ENCODE measurements at regions not wholly inside any gene's neighbourhood (a gene's known extent, or its start where the extent isn't known, plus 50 kb on each side); places are given as distances from the start of the nearest gene placed in this dataset.

DNA sequence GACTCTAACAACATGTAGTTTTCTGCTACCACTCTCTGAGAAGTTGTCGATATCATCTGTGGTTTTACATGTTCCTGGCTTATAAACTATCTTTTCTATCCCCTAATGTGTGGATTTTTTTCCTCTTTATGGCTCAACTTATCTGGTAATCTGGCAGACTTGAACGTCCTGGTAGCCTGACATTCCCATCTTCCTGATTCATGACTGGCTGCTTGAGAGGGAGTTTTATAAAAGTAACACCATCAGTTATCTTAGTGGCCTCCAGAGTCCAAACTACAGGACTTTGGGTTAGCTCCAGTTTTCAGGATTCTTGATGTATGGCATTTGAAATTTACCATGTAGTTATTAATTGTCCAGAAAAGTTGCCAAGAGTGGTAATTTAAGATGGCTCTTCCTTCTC, 174.0 kb upstream of the GULP1 start:
- DNase-seq (ENCODE audit: extremely low spot score, unreplicated experiment): no peak
- Mint-ChIP-seq H3K27ac (ENCODE audit: unreplicated experiment) (no peak overlapping the region), H3K4me3 (ENCODE audit: unreplicated experiment) (no peak overlapping the region), H3K36me3 (ENCODE audit: unreplicated experiment) (no peaks in the 10 kb centered on the region), H3K9me3 (ENCODE audit: unreplicated experiment) (no peaks in the 10 kb centered on the region), H3K4me1 (ENCODE audit: unreplicated experiment) (peaks cover 5% of the 10 kb centered on the region), H3K27me3 (ENCODE audit: unreplicated experiment) (no peaks in the 10 kb centered on the region)
- no peak for TF ChIP-seq CTCF (IDR thresholded peaks at IDR 0.05)

DNA sequence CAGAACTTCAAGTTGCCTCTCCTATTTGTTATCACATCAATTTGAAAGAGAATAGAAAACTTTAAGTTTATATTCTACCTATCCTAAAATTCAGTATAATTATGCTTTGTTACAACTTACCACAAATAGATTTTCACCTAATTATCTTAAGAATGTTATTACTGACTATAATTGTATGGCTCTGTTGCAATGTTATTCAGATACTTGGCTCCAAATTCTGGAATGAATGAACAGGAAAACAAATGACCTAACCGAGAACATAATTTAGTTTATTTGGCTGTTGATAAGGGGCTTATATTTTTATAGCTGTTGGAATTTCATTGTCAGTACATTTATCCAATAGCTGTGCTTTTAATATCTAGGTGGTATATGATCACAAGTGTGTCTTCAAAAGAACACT, 173.2 kb upstream of the GULP1 start:
- H3K27me3 Mint-ChIP-seq (ENCODE audit: unreplicated experiment): no peaks in the 10 kb centered on the region
- DNase-seq (ENCODE audit: extremely low spot score, unreplicated experiment): no peak
- H3K4me1 Mint-ChIP-seq (ENCODE audit: unreplicated experiment): peaks cover 5% of the 10 kb centered on the region
- H3K4me3 Mint-ChIP-seq (ENCODE audit: unreplicated experiment): no peak overlapping the region
- H3K9me3 Mint-ChIP-seq (ENCODE audit: unreplicated experiment): no peaks in the 10 kb centered on the region
- H3K36me3 Mint-ChIP-seq (ENCODE audit: unreplicated experiment): no peaks in the 10 kb centered on the region
- no peak overlapping the region for H3K27ac Mint-ChIP-seq (ENCODE audit: unreplicated experiment)
- no peak for TF ChIP-seq CTCF (IDR thresholded peaks at IDR 0.05)

DNA sequence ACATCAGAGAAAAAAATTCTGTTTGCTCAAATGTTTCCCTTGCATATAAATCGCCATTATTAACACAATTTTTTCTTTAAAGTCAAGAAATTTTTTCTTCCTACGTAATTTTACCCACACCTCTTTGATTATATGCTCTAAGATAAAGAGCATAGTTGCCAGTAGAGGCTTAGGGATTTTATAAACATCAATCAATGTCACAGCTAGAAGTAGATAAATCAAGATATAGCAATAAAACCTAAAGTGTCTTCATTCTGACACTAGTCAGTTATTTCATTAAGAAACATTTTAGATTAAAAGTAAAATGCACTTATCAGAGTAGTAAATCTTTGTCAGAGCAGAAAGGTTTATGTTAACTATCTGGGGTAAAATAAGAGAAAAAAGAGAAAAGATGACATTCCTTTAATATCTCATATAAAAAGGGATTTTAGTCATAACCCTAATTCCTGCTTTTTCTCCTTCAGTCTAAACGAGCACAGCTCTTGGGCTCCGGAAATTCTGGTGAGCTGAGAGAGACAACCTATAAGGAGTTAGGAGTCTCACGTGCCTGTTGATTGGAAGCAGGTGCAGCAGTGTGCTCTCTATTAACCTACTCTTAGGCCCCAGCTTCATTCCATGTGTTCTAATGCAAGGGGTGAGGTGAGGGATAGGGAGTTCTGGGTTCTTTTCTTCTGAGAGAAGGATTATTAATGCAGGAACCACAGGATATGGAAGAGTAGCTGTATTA, 172.4 kb upstream of the GULP1 start:
- DNase-seq (ENCODE audit: extremely low spot score, unreplicated experiment): no peak
- Mint-ChIP-seq H3K27ac (ENCODE audit: unreplicated experiment) (no peak overlapping the region), H3K27me3 (ENCODE audit: unreplicated experiment) (no peaks in the 10 kb centered on the region), H3K4me3 (ENCODE audit: unreplicated experiment) (no peak overlapping the region), H3K4me1 (ENCODE audit: unreplicated experiment) (no peaks in the 10 kb centered on the region), H3K9me3 (ENCODE audit: unreplicated experiment) (no peaks in the 10 kb centered on the region), H3K36me3 (ENCODE audit: unreplicated experiment) (no peaks in the 10 kb centered on the region)
- TF ChIP-seq CTCF (IDR thresholded peaks at IDR 0.05): no peak

- Mint-ChIP-seq H3K4me1 (ENCODE audit: unreplicated experiment) (no peaks in the 10 kb centered on the region), H3K27me3 (ENCODE audit: unreplicated experiment) (no peaks in the 10 kb centered on the region), H3K27ac (ENCODE audit: unreplicated experiment) (no peak overlapping the region), H3K36me3 (ENCODE audit: unreplicated experiment) (no peaks in the 10 kb centered on the region), H3K4me3 (ENCODE audit: unreplicated experiment) (peak overlapping the region; percentile 72), H3K9me3 (ENCODE audit: unreplicated experiment) (no peaks in the 10 kb centered on the region)
- no peak for TF ChIP-seq CTCF (IDR thresholded peaks at IDR 0.05)
- DNase-seq (ENCODE audit: extremely low spot score, unreplicated experiment): no peak
These were observed 168.7 kb upstream of the GULP1 start for GRCh38 chr2:188122985-188123384.

- no peak for DNase-seq (ENCODE audit: extremely low spot score, unreplicated experiment)
These were observed 162.0 kb upstream of the GULP1 start for GRCh38 chr2:188129677-188130076.

More at GRCh38 chr2:188129677-188130076, 162.0 kb upstream of the GULP1 start:
- no peak for TF ChIP-seq CTCF (IDR thresholded peaks at IDR 0.05)
- Mint-ChIP-seq H3K4me3 (ENCODE audit: unreplicated experiment) (no peak overlapping the region), H3K4me1 (ENCODE audit: unreplicated experiment) (peaks cover 5% of the 10 kb centered on the region), H3K27ac (ENCODE audit: unreplicated experiment) (no peak overlapping the region), H3K27me3 (ENCODE audit: unreplicated experiment) (no peaks in the 10 kb centered on the region), H3K9me3 (ENCODE audit: unreplicated experiment) (no peaks in the 10 kb centered on the region), H3K36me3 (ENCODE audit: unreplicated experiment) (no peaks in the 10 kb centered on the region)
